DND-41 (cell line): ENCODE measurements at regions not wholly inside any gene's neighbourhood (a gene's known extent, or its start where the extent isn't known, plus 50 kb on each side); places are given as distances from the start of the nearest gene placed in this dataset.

Experiments
- ATAC-seq: fragments of 200-7000 bp; cut with Tn5 transposase; 3 replicates; pipeline ENCODE4 v1.9.1; 2021; ENCODE audit warnings: low read depth; ENCODE audit not compliant: insufficient read depth
- DNase-seq: peaks from one replicate; pipeline ENCODE4 v3.0.0-alpha.2; 2020
- H2AFZ ChIP-seq: 2 replicates; pipeline ENCODE4 v1.6.0; 2012; ENCODE audit warnings: low read depth, low read length
- H3K27ac ChIP-seq: 2 replicates; pipeline ENCODE4 v1.5.1; 2012; ENCODE audit warnings: low read length, inconsistent platforms
- H3K27me3 ChIP-seq: fragments of 200-600 bp; sonication (generic); 2 replicates; pipeline ENCODE4 v1.6.0; 2012; ENCODE audit warnings: low read length, mild to moderate bottlenecking, inconsistent platforms; ENCODE audit not compliant: insufficient read depth, poor library complexity
- H3K36me3 ChIP-seq: 2 replicates; pipeline ENCODE4 v1.5.1; 2012; ENCODE audit warnings: low read length, inconsistent platforms; ENCODE audit not compliant: insufficient read depth
- H3K4me1 ChIP-seq: 2 replicates; pipeline ENCODE4 v1.5.1; 2012; ENCODE audit warnings: mild to moderate bottlenecking, low read length; ENCODE audit not compliant: insufficient read depth
- H3K4me2 ChIP-seq: 2 replicates; pipeline ENCODE4 v1.6.0; 2012; ENCODE audit warnings: mild to moderate bottlenecking, moderate library complexity, low read length, inconsistent platforms; ENCODE audit not compliant: insufficient read depth
- H3K4me3 ChIP-seq, 2 experiments: fragments of 200-600 bp in 1 of 2; shearing (Covaris generic) in 1 of 2; 2 replicates each; pipeline ENCODE4 v1.5.1; 2012 to 2016; ENCODE audit warnings: inconsistent platforms in 2 of 2, low read length in 2 of 2, mild to moderate bottlenecking in 2 of 2, low read depth in 1 of 2, moderate library complexity in 1 of 2
- H3K79me2 ChIP-seq: 2 replicates; pipeline ENCODE4 v1.6.0; 2012; ENCODE audit warnings: low read length, inconsistent platforms; ENCODE audit not compliant: insufficient read depth
- H3K9ac ChIP-seq: 2 replicates; pipeline ENCODE4 v1.6.0; 2012; ENCODE audit warnings: low read depth, mild to moderate bottlenecking, inconsistent platforms, low read length, moderate library complexity
- H3K9me3 ChIP-seq: 2 replicates; pipeline ENCODE4 v1.5.1; 2012; ENCODE audit warnings: low read length, moderate library complexity, mild to moderate bottlenecking, inconsistent platforms; ENCODE audit not compliant: insufficient read depth, severe bottlenecking
- H4K20me1 ChIP-seq: 2 replicates; pipeline ENCODE4 v1.6.0; 2012; ENCODE audit warnings: low read length; ENCODE audit not compliant: insufficient read depth
- EZH2 ChIP-seq: IDR thresholded peaks from 3 replicates; pipeline ENCODE4 v1.6.1; 2012; ENCODE audit warnings: borderline replicate concordance, low read depth, mild to moderate bottlenecking, moderate library complexity, low read length, inconsistent platforms; ENCODE audit not compliant: severe bottlenecking
- TF ChIP-seq, protein P1 (sequence below): IDR thresholded peaks from 2 replicates; pipeline ENCODE4 v1.5.1; 2012; ENCODE audit warnings: borderline replicate concordance, low read length, moderate library complexity, mild to moderate bottlenecking; ENCODE audit not compliant: poor library complexity, severe bottlenecking; ENCODE audit errors: extremely low read depth

DNA sequence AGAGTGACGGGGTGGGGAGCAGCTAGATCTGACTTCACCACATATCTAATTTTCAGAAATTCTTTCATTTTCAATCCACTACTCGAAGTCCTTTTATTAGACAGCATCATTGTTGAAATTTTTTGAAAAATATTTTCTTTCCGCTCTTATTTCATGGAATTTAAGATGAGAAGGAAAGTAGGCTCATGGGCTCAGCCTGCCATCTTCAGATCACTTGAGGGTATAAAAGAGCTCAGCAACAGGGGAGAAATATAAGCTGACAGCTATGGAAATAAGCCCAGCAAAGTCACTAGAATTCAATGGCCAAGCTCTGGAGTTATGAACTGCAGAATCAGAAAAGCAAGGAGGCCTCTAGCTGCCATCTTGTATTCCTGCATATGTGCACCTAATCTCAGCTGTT is 389.1 kb downstream of the XPNPEP1 start:
- no peak for TF ChIP-seq EZH2
- TF ChIP-seq, protein P1, sequence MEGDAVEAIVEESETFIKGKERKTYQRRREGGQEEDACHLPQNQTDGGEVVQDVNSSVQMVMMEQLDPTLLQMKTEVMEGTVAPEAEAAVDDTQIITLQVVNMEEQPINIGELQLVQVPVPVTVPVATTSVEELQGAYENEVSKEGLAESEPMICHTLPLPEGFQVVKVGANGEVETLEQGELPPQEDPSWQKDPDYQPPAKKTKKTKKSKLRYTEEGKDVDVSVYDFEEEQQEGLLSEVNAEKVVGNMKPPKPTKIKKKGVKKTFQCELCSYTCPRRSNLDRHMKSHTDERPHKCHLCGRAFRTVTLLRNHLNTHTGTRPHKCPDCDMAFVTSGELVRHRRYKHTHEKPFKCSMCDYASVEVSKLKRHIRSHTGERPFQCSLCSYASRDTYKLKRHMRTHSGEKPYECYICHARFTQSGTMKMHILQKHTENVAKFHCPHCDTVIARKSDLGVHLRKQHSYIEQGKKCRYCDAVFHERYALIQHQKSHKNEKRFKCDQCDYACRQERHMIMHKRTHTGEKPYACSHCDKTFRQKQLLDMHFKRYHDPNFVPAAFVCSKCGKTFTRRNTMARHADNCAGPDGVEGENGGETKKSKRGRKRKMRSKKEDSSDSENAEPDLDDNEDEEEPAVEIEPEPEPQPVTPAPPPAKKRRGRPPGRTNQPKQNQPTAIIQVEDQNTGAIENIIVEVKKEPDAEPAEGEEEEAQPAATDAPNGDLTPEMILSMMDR, result no peak
- H3K27ac ChIP-seq, result no peak overlapping the region
- H2AFZ ChIP-seq, result no peak overlapping the region
- no peaks in the 10 kb centered on the region for H3K36me3 ChIP-seq
- no peaks in the 10 kb centered on the region for H3K9me3 ChIP-seq
- H3K4me2 ChIP-seq, result no peak overlapping the region
- H4K20me1 ChIP-seq, result no peaks in the 10 kb centered on the region
- no peak overlapping the region for H3K9ac ChIP-seq
- DNase-seq, result no peak
- H3K27me3 ChIP-seq, result no peaks in the 10 kb centered on the region
- ATAC-seq, result no peak
- no peaks in the 10 kb centered on the region for H3K79me2 ChIP-seq
- H3K4me3 ChIP-seq, result no peak overlapping the region
- H3K4me1 ChIP-seq, result no peaks in the 10 kb centered on the region

DNA sequence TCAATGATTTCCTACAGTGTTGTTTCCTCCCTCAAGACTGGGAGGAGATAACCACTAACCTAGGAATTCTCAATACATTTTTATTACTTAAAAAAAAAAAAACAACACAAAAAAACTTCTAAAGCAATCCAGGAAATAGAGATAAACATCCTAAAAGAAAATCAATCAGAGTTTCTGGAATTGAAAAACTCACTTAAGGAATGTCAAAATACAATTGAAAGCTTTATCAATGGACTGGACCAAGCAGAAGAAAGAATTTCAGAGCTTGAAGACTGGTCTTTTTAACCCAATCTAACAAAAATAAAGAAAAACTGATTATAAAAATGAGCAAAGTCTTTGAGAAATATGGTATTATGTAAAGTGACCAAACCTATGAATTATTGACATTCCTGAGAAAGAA is 394.1 kb downstream of the XPNPEP1 start:
- peaks cover 5% of the 10 kb centered on the region for H3K9me3 ChIP-seq
- no peaks in the 10 kb centered on the region for H4K20me1 ChIP-seq
- TF ChIP-seq, protein P1, result no peak
- TF ChIP-seq EZH2, result no peak
- DNase-seq (no peak), ATAC-seq (no peak)
- H3K4me1 ChIP-seq, result no peaks in the 10 kb centered on the region
- H3K79me2 ChIP-seq, result no peaks in the 10 kb centered on the region
- no peak overlapping the region for H3K9ac ChIP-seq
- no peak overlapping the region for H3K4me3 ChIP-seq
- no peak overlapping the region for H3K4me2 ChIP-seq
- no peaks in the 10 kb centered on the region for H3K27me3 ChIP-seq
- no peak overlapping the region for H2AFZ ChIP-seq
- no peak overlapping the region for H3K27ac ChIP-seq
- no peaks in the 10 kb centered on the region for H3K36me3 ChIP-seq

DNA sequence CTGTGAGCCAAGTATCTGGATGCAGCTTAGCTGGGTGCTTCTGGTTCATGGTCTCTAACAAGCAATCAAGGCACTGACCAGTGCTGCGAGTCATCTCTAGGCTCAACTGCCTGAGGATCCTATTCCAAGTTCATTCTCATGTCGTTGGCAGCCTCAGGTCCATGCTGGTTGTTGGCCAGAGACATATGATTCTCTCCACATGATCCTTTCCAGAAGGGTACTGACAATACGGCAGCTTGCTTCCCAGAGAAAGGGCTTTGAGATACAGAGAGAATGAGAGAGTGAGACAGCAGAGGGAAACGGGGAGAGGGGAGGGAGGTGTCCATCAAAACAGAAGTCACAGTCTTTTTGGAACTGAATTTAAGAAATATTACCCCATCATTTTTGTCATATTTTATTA is 405.6 kb downstream of the XPNPEP1 start:
- Histone ChIP-seq H3K27ac (no peak overlapping the region), H2AFZ (no peak overlapping the region), H3K9ac (no peak overlapping the region), H3K79me2 (no peaks in the 10 kb centered on the region), H3K4me3 (no peak overlapping the region), H3K27me3 (no peaks in the 10 kb centered on the region), H3K9me3 (no peaks in the 10 kb centered on the region), H3K36me3 (no peaks in the 10 kb centered on the region), H3K4me2 (no peak overlapping the region), H3K4me1 (no peaks in the 10 kb centered on the region), H4K20me1 (no peaks in the 10 kb centered on the region)
- no peak for DNase-seq
- TF ChIP-seq, protein P1, result no peak
- no peak for TF ChIP-seq EZH2
- ATAC-seq, result no peak

DNA sequence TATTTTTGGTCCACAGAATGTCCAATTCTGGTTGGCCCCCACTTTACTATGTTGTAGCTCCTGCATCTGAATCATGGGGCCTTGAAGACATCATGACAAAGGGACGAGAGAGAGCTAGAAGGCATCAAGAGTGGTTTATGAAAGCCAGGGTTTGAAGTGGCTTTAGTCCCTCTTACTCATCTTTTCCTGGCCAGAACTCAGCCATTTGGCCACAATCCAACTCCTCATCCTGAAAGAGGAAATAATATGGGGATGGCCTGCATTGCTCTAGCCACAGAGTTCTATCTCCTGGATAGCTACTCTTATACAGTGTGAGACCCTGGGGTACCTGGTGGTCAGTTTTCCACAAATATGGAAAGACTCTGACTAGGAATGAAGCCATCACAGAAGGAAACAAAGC is 418.9 kb downstream of the XPNPEP1 start:
- Histone ChIP-seq H3K79me2 (no peaks in the 10 kb centered on the region), H3K27ac (no peak overlapping the region), H3K36me3 (no peaks in the 10 kb centered on the region), H3K9ac (no peak overlapping the region), H3K27me3 (no peaks in the 10 kb centered on the region), H3K4me2 (no peak overlapping the region), H2AFZ (no peak overlapping the region), H3K9me3 (no peaks in the 10 kb centered on the region), H4K20me1 (no peaks in the 10 kb centered on the region), H3K4me3 (no peak overlapping the region), H3K4me1 (no peaks in the 10 kb centered on the region)
- ATAC-seq, result no peak
- no peak for DNase-seq
- TF ChIP-seq, protein P1, result no peak
- TF ChIP-seq EZH2, result no peak
